Right renal cortex interstitium (tissue), 3 donors: ENCODE measurements at regions not wholly inside any gene's neighbourhood (a gene's known extent, or its start where the extent isn't known, plus 50 kb on each side); places are given as distances from the start of the nearest gene placed in this dataset.

Experiments used
- DNase-seq, 3 donors: peaks; one replicate each; pipeline ENCODE4 v3.0.0-alpha.2; 2013; ENCODE audit warnings: low read depth in 3 of 3, low spot score in 2 of 3

DNA sequence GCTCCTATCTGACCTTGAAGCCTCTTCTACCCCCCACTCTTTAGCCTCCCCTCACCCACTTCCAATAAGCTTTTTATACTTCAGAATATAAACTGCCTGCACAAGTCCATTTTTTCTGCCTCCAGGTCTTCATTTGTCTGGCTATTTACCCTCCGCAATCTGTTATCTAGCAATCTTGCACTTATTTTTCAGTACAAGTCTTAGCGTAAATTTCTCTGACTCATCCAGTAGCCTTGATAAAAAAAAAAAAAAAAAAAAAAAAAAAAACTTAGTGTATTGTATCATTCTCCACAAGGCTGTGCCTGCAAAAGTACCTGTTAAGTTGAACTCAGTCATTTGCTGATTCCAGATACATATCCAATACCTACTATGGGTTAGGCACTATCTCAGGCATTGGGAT lies 219.5 kb upstream of the DKK2 start:
- DNase-seq = no peak

DNA sequence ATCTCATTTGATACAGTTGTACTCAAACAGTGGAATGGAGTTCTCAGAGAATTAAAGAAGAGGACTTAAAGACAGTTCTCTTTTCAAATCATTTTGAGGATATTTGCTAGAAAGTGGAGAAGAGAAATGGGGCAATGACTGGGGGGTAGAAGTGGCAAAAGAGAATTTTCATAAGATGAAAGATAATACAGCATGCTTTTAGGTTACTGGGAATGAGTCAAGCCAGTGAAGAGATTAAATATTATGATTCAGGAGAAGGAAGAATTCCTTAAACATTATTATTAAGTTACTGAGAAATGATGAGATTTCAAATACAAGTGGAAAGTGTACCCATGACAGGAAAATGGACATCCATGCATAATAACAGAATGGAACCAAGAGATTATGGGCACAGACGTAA lies 219.0 kb upstream of the DKK2 start:
- no peak for DNase-seq

DNA sequence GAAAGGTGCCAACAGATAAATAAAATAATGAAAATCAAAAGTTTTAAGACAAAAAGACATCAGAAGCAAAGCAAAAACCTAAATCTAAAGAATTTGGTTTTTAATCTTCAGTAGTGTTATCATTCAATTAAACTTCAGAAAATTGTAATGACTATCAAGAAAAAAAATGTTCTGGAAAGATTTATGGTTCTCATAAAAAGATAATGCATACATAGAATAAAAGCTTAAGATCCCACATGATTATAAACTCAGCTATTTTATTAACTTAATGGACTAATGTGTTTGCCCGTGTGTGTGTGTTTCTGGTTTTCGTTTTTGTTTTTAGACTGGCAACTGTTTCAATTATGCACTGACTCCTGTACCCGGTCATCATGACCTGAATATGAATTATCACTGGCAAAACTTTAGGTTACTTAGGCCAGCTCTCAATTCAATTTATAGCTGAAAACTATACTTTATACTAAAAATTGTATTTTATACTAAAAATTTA lies 217.5 kb upstream of the DKK2 start:
- no peak for DNase-seq

DNA sequence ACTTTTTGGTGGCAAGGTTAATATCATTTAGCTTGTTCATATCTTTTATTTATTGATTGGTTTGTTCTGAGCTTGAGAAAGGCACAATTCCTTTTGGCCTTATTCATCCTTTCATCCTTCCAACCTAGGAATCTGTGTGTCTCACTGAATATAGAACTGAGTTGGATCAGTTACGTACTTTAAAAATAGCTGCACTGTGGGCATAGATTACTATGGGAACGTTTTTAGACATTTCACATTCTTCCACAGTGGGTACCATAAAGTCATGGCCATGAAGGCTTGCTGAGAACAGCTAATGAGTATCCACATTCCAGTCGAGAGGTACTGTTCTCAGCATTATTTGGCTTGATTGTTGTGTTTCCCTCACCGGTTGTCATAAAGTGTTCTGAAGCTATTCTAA lies 217.0 kb upstream of the DKK2 start:
- no peak for DNase-seq

DNA sequence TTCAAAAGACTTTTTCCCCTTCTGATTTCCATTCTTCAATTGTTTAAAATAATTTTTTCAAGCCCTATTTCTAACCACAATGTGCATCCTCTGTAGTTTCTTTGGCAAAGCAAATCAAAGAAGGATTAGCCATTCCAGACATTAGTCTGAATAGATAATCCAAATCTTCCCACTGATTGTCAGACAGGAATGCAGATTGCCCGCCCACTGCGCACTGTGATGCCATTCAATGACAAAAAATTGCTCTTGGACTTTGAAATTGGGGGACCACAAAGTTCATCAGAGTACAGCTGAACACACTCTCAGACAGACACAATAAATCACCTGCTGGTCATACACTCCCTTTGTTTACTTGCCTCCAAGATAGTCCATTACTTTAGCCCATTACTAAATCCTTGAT lies 216.5 kb upstream of the DKK2 start:
- DNase-seq = no peak

DNA sequence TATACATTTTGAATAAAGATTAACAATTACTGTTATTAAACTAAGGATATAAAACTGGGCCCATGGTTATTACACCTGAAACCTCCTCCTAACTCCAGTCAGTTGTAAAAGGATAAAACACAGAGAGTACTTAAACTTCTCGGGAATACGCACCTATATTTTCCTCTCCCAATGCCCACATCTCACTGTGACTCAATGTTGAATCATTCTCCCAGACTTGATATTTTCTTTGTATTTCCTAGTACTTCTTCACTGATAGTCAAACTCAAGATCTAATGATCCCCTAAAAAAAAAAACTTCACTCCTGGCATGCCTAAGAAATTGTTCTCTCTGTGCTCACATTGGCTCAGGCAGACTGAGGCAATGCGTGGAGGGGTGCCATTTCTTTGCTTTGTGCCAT lies 212.5 kb upstream of the DKK2 start:
- DNase-seq = no peak

DNA sequence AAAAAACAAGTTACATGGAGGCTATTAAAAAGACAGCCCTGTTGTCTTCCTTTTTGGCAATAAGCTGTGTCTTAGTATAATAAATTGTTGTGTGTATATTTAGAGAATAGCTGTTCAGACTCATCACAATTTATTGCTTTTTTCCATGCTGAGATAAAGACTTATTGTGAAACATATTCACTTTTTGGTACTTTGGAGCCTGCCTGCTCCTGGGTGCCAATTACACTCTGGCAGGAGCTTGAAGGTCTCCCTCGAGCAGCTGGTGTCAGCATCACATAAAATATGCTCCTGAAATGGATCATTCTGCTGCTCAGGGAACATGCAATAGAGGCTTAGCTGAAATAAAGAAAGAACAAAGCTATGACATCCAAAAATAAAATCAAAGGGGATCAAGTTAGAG lies 211.6 kb upstream of the DKK2 start:
- DNase-seq = no peak

DNA sequence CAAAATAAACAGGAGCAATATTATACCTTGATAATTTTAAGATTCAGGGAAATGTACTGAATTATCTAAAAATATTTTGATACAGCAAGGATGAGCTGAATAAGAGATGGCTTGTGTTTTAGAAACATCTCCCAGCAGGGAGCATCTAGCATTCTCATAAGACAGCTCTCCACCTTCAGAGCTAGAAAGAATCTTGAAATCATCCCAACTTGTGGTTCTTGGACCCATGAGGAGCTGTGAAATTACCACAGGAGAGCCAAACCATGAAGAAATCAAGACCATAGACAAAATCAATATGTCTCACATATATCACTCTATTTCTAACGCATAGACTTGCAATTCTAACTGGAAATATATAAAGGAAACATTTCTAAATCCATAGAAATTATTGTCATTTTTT lies 210.6 kb upstream of the DKK2 start:
- no peak for DNase-seq

DNA sequence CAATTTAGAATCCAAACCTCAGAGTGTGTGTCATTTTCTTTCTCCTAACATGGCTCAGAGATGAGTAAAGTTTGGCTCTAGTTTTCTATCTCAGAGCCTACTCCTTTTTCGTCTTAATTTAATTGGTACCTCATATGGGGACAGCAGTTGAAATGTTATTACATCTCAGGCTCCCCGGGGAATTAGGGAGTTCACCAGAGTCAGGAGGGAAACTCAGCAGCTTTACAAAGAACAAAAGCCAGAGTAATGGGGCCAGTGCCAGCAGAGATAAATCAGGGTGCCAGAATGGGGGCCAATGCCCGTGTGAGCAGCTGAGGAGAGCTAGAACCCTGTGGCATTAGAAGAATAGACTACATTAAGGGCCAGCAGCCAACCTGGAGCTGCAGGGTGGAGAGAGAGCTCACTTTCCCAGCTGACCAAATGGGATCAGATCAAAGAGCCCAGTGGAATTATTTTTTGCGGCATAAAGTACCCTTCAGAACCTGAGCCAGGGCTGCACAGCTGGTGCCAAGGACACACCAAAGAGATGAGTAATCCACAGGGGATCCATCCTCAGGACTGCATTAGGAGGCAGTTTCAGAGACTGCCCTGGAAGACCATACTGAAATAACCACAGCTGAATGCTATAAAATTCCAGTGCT lies 207.1 kb upstream of the DKK2 start:
- DNase-seq = no peak

DNA sequence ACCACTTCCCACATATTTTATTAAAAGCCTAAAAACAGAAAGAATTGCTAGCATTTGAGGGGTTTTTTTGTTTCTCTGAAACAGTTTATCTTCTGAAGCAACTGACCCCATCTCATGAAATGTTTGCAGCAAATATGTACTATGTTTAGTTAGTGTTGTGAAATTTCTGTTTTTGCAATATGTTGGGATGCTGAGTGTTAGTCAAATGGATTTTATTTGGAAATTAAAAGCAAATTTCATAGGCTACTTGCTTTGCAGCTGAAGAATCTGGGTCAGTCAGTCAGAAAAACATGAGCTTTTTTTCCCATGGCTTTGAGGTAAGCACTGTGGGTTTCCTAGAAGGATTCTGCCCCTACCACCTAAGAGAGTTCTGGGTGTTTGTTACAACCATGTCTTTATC lies 184.9 kb upstream of the DKK2 start:
- no peak for DNase-seq

DNA sequence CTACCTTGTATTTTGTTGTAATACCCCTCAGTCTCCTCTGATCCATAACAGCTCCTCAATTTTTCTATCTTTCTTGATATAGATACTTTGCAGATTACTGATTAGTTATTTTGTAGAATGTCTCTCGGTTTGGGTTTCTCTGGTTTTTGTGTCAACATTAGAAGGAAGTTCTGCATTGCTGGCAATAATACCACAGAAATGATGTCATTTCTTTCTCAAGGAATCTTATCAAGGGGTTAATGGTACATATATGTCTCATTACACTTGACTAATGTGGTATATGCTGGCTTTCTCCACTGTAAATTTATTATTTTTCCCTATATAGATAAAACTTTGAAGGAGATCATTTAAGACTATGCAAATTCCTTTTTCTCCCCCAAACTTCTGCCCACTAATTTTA lies 183.6 kb upstream of the DKK2 start:
- no peak for DNase-seq

DNA sequence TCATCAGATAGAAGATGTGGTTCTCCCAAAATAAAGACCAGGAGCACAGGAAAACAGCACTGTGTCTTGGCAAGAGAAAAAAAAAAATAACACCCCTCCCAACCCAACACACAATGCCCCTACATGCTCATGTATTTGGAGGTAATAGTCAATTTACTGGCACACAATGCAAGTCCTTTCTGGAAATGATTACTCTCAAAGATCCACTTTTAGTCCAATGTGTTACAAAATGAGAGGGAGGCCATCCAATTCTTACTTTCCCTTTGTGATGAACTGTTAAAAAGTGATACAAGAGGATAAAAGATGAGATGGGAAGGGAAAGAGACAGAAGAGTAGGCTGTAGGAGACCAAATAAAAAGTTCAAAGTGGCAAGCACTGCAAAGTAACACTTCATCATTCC lies 180.3 kb upstream of the DKK2 start:
- DNase-seq = no peak

DNA sequence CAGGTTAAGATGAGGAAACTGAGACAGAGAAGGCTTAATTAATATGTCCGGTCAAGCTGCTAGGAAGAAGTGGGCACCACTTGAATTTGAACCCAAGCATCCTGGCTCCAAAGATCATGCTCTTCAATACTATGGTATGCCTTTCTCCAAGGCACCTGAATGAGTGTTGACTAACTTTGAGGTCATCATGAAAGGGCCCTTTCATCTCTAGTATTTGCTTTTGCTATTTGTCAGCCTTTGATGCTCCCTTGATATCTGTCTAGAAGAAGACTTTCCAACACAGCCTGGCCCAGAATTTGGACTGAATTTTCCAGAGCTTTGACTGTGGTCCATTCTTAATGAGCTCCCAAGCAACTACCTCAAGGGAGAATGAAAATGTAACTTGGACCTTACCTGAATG lies 179.1 kb upstream of the DKK2 start:
- no peak for DNase-seq

DNA sequence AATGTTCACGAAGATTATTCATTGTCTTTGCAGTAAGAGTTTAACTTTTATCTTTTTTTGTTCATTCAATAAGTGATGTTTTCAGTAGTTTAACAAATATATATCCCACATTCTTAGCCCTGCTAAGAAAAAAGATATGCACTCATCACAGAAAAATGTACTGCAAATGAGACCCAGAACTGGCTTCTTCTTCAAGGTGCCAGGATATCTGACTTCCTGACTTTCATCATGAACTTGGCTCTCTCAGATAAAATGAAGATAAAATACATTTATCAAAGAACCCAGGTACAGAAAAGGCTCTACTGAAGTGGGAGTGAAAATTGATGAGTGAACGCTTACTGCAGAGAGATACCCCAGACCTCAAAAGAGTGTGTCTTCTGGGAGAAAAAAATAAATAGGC lies 177.8 kb upstream of the DKK2 start:
- DNase-seq = no peak

DNA sequence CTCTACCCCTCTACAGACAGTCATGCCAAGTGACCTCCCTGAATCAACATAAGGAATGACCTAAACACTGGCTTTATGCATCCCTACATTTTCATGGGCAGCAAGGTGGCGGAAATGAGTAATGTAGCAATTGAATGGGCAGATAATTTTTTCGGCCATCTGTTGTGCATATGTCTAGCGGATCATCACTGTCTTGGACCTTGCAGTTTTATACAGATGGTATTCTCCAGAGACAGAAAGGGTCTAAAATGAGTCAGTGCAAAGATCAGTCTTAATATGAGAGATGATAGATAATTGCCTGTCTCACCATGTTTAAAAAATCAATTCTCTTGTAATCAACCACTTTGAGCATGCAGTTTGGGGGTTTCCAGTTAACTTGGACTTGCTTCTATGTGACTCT lies 177.3 kb upstream of the DKK2 start:
- DNase-seq = no peak

DNA sequence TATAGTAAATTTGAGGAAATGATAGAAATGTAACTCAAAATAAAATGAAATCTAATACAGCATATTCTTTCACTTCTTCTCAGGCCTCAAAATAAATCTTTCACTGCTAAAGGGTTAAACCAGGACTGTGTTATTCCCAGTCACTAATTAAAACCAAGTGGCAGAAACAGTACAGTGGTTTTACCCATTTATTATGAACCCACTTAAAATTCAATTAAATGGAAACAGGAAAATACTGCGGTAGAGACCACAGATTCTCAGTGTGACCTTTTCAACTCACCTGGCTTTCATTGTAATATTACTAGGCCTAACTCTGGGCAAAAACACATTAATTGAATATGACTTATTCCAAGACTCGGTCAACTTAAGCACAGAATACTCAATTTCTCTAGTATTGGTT lies 176.5 kb upstream of the DKK2 start:
- no peak for DNase-seq

DNA sequence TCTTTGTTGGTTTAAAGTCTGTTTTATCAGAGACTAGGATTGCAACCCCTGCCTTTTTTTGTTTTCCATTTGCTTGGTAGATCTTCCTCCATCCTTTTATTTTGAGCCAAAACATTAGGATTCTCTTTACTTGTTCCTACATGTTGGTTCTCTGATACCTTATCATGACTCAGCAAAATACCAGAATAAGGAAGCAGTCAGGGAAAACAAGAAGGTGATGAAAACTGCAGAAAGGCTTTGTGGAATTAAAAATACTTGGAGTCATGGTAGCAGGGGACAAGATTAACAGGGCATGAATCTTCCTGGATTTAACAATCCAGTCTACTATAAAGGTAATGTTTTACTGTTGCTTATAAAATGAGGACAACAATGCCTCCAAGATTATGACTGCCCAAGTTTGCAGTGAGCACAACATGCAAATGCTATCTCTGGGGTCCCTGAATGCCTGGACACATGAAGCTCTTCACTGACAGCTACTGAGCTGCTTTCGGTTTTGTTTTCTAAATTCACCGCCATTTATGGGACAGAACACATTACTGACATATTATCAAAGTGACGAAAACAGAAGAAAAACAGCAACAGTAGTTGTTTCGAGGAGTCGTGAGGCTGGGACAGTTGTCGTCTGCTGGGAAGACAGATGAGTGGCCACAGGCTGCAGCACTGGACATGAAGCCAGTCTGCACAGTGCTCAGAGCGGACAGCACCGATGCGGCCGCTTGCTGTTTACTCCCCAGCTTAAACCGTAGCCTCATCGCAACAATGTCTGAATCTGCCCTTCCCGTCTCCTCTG lies 174.5 kb upstream of the DKK2 start:
- no peak for DNase-seq

DNA sequence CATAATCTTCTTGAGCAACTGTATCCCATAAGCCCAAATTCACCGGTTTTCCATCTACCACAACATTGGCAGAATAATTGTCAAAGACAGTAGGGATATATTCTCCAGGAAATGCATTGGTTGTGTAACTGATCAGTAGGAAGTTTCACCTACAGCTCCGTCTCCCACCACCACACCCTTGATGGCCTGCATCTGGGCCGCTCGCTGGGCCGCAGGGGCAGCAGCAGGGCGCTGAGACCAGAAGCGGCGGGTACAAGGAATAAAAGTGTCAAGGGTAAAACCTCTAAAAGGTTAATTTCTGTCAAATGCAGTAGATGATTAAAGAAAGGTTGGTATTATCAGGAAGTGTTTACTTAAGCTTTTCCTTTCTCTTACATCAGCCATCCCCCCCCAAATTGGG lies 167.6 kb upstream of the DKK2 start:
- DNase-seq = no peak

DNA sequence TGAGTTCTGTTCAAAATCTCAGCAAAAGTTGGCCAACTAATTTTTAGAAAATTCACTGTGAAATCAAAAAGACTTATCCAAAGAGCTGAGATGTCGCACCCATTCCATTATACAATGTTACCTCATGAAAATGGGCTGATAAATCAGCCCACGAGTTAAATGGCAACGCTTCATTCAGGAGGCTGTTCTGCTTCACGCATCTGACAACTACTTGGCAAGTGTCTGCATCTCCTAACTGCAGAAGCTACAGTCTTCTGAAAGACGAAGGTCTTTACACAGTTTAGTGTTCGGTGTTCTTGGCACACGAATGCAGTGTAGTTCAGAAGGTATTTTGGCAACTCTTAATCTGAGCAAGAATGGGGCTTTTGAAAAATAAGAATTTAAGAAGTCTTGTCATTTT lies 166.6 kb upstream of the DKK2 start:
- DNase-seq = no peak

DNA sequence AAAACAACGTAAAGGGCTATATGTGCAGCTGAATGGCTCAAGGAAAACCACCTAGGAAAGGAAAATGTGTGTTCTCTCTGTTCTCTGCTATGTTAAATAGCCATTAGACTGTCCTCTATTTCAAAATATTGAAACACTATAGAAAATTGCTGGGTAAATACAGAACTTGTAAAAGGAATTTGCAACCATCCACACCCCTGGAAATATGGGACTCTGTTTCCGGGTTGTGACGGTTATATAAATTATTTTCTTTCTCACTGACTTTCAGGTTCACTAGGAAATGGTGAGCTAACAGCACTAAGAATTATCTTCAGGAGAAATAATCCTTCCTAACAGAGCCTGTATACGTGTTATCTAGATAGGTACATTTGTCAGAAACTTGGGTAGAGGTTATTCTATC lies 161.0 kb upstream of the DKK2 start:
- DNase-seq = no peak

DNA sequence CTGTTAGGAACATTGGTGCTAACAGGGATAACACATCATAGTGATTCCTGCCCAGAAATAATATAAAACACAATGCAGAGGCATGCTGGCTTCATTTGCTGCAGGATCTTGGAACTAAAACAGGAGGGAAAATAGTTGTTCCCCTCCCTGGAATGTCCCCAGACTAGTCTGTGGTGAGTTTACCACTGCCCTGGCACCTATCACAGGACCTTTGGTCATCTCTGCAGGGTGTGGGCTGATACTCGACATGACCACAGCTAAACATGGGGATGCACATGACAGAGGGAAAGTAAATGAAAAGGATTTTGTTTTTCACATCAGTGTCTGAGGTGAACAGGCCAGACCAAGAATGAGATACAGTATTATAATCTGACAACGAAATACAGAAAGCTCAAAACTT lies 160.2 kb upstream of the DKK2 start:
- DNase-seq = no peak

DNA sequence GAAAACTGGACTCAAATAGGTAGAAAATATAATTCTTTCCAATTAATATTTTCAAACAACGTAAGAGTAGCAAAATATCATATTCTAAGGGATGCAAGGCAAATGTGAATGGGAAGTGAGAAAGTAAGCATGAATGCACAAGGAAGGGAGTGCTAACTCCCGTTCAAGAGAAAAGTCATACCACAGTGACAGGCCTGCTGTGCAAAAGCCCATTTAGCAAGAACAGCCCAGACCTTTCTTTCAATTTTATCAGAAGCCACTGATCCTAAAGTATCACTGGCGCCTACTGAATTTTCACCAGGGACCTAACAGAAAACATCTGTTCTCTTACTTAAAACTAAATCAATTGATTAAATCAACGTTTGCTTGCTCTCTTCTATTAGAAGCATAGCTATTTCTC lies 157.9 kb upstream of the DKK2 start:
- no peak for DNase-seq

DNA sequence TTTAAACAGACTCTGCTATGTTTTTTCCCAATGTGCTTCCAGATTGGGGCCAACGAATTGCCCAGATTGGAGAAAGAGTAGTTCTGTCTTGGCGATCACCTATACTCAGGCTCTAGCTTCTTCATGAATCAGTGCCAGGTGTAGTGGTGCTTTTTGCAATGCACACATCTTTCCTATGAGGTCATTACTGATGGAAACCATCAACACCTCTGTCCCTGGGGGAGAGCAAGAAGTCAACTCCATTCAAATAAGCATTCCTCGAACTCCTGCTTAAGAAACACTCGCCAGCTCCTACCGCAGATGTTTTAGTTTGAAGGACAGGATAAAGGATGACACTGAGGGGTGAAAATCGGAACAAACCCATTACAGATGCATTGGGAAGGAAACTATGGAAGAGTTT lies 156.5 kb upstream of the DKK2 start:
- DNase-seq = no peak
